NCI-H1092 (cell line): ENCODE measurements at regions not wholly inside any gene's neighbourhood (a gene's known extent, or its start where the extent isn't known, plus 50 kb on each side); places are given as distances from the start of the nearest gene placed in this dataset.
"Not testable (repeated sequence)": the region's sequence is repeated elsewhere in the genome, so short reads cannot be mapped to it uniquely, and the experiment has no call there.

Experiments used
- DNase-seq: peaks from one replicate; lab custom pipeline; 2025; lab: John Stamatoyannopoulos, UW

DNA sequence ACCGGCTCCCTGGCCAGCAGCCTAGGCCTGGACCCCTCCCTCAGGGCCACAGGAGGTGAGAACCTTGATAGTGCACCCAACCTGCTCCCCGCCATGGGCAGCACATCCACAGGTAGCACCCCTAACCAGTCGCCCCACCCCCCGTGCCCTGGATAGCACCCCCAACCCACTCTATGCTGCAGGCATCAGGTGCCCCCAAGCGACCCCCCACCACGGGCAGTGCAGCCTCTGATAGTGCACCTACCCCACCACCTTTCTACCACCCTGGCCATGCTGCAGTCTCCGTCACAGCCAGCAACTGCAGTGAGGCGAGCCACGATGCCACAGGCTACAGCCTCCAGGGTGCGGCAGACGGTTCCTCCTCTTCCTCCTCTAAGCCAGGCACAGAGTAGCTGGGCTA, 55.6 kb downstream of the SOWAHC start:
- no peak for DNase-seq

DNA sequence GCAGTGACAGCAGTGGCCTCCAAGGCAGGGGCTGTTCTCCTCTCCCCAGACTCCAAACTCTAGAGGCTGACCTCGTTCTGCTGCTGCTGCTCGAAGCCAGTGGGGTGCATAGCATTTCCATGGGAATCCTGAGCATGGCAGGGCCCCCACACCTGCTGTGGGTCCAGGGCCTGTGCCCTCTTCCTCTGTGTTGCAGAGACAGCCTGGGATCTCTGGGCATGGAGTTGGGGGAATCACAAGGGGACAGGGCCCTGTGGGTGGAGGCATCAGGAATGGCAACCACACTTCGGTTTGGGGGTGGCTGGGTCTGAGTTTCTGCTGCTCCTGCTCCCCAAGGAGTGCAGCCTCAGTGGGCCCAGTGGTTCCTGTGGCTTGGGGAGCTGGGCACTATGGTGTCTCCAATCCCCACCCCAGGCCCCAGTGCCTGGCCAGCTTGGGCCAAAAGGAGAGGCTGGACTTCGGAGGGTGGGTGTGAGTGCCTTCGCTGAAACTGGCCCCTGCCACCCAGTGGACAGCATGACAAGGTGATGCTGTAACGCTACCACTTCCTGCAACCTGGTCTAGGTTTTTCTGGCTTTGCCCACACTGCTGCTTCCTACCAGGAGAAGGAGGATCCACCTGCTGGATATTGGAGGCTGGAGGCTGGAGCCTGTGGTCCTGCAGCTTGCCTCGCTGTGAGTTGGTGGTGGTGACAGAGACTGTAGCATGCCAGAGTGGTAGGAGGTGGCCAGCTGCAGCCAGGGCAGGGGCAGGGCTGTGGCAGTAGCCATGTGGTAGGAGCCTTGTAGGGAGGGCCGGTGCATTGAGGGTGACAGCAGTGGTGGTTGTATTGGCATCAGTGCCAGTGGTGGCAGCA, 56.6 kb downstream of the SOWAHC start:
- DNase-seq: no peak

DNA sequence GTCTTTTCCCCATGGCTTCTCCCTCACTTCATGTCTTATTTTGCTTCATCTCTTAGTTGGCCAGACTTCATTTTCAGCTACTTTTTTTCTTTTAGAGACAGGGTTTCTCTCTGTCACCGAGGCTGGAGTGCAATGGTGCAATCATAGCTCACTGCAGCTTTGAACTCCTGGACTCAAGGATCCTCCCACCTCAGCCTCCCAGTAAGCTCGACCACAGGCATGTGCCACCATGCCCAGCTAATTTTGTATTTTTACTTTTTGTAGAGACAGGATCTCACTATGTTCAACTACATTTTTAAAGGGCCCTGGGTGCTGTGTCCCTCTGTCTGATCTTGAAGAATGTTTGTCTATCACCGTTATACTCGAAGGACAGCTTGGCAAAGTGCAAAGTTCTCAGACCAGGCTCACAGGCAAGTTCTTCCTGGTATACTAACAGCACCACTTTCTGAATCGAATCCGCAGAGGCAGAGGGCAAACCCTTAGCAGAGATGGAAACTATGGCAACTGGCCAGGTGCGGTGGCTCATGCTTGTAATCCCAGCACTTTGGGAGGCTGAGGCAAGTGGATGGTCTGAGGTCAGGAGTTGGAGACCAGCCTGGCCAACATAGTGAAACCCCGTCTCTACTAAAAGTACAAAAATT, 60.9 kb downstream of the SOWAHC start:
- DNase-seq: no peak

DNA sequence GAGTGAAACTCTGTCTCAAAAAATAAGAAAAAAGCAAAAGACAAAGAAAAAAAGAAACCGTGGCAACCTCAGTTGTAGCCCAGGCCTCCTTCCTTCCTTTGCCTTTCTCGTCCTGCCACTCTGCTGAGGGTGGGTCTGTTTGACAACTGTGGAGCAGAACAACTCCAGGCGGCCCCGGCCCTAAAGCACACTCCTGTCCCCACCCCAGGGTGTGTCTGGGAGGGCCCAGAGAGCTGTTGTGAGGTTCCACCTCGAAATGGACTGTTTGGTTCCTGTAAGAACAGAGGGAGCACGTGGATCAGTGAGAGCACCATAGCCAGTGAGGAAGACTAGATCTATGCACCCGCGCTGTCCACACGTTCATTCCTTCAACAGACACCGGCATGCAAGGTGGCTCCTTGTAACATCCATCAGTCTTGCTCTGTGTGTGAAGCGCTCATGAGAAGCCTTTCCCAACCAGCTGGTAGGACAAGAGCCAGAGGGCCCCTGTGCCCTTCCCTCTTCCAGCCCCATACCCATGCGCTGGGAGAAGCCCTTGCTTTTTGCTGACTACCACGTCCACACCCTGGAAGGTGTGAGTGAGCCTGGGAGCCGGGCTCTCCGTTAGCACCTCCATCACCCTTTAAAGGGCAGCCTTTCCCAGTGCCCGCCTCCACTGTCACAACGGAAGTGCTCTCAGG, 61.6 kb downstream of the SOWAHC start:
- DNase-seq: no peak

DNA sequence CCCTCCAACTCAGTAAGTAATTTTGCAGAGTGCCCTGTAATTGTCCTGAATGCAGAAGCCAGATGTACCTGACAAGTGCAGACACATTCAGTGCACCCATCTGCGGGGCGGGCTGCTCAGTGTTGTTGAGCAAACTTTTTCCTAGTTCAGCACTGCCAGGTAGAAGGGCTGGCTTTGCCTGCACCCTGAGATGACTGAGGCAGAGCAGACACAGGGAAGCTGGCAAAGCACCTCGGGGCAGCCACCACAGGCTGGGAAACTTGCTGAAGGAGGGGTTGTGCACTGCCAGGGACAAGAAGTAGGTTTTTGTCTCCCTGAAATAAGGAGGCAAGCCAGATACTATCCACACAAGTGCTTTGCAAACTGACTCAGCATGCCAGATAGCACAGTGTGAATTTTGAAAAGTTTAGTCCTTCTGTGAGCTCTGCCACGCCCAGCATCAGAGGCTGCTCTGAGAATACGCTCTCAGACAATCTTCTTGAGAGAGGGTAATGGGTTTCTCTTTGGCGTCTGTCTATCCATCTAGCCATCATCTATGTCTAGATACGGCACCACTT, 62.3 kb downstream of the SOWAHC start:
- DNase-seq: no peak

DNA sequence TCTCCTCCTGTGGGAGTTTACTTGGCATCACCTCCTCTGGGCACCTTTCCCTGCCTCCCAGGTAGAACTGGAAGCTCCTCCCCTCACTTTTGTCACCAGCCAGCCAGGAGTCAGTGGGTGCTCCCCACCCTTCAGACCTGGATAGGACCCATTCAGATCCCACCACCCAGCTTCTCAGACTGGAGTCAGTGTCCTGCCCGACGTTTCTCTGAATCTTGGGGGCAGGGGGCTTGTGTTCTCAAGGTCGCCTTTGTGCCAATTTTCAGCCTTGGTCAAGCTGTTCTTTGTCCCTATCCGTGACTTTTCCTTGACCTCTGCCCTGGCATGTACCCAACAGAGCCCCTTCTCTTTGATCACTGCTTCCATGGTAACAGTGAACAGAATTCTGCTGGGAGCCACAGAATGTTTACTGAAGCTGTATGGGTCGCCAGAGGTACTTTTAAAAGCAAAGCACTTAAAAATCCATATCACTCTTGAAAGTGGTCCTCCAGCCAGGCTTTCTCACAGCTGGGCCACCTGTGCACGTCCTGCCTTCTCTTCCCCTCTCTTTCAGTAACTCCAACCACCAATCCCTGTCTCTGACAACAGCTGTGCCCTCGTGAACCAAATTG, 63.1 kb downstream of the SOWAHC start:
- peak; percentile 52 for DNase-seq

DNA sequence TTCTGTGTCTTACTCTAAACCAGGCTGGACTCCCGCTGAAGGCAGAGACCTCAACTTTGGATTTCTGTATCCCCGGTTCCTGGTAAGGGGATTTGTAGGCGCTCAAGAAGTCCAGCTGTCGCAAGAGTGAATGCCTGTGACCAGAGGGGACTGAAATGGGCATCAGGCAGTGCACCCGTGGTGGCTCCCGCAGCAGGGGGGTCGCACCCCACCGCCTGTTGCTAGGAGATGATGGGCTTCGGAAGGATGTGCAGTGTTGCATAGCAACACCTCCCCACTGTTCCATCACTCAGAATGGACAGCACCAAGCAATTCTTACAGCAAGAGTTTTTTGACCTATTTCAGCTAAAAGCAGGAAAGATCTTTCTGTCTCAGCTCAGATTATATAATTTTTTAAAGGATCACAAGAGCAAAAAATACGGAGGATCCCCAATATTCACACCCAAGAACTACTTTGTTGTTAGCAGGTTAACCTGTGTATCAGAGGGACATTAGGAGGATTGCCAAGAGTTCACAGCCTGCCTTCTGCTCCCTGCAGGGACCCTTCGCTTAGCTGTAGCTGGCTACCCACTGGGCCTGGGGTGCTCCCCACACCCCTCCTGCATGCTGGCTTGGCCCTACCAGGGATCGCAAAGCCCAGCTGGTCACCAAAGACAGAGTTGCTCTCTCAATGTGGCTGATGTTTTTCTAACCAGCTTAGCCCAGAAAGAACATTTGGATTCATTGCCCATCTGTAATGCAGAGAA, 63.8 kb downstream of the SOWAHC start:
- peak; percentile 35 for DNase-seq

DNA sequence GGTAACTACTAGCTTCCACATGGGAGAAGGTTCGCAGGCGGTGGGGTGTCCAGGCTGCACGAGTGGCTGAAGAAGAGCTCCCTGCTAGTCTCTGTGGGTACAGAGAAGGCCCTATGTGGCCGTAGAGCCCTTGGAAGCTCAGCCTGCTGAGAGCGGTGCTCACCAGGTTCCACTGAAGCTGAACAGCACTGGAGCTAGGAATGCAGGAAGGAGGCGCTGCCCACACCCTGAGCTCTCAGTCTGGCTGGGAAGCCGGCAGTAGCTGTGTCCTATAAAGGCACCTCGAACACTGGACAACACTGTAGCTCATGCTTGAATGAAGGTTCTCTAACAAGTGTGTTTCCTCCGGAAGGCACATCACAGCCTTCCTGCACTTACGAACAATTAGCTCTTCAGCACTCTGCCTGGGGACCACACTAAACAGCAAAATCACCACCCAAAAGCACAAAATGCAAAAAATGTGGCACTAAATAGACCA, 64.6 kb downstream of the SOWAHC start:
- DNase-seq: not testable (repeated sequence)

DNA sequence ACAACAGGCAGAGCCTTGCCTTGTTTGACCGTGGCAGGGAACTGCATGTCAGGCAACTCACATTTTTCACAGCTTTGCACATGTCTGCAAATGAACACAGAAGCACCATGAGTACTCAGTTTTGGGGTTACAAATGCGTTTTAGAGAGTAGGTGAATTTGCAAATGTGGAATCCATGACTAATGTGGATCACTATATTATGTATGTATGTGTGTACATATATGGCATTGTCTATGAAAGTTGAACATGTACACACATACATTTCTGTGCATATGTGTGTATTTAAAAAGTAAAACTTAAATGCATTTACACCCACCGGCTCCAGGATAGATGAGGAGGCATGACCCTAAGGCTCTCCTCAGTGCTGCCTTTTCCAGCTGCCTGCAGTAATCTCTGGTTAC, 65.1 kb downstream of the SOWAHC start:
- DNase-seq: no peak

DNA sequence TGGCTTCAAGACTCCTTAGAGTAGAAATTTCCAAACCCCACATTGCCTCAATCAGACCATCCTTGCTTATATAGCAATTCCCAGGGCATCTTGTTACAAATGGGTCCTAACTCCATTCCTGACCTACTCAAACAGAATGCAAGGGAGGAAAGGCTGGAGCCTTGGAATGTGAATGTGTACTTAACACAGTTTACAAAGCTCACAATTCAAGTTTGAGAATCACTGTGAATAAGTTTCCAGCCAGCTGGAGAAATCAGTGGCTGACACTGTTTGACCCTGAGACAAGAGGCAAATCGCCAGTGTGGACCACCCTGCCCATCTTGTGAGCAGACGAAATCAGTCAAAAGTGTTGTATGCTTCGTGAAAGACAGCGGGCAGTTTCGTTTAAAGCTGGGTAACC, 65.5 kb downstream of the SOWAHC start:
- DNase-seq: no peak

DNA sequence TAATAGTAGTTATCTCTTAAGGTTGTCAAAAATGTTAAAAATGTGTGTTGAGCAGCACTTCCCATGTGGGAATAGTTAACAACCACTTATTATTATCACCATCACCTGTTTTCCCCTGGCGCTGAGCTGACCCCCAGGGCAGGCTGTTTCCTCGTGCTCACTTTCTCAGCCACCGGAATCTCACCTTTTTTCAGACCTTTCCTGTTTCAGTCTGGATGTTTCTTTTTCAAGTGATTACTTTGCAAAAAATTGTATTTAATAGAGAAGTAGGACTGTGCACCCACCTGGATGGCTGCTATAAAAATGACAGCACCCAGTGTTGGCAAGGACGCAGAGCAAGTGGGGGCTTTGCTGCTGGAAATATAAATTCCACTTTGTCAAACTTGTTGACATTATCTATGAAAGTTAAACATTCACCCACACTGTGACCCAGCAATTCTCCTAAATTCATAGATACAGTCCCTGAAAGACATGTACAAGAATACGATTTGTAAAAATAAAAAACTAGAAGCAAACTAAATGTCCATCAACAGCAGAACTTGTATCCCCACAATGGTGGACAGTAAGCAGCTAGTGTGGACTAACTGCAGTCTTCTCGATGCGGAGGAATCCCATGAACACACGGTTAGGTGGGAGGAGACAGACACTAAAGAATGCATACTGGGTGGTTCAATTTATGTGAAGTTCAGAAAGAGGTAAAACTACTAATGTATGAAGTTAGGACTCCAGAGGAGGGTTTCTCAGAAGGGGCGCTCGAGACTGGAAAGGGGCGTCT, 66.5 kb downstream of the SOWAHC start:
- no peak for DNase-seq

DNA sequence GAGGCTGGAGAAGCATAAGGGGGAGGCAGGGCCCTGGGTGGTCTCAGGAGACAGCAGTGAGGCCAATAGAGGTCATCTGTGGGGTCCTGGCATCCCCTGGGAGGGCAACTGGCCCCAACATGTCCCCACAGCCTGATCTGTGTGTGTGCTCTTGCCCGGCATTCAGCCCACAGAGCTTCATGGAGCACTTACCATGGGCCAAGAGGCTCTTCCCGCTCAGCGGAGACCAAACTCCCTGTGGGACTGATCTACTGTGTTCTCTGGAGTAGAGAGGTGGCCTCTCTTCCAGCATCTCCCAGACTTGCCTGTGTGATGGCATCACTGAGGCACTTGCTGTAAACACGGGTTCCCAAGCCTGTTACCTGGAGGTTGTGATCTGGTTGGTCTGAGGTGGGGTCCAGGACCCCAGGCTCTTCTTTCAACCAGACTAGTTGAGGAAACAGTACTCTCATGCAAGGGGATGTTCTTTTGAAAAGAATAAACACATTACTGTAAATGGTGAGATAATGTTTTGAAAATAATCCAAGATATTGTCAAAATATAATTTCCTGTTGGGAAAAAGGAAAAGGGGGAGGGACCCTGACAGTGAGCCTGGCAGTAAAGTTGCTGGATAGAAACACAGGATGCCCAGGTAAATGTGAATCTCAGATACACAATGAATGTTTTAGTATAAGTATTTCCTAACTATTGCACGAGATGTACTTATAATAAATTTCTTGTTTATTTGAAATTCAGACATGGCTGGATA, 67.6 kb downstream of the SOWAHC start:
- no peak for DNase-seq

DNA sequence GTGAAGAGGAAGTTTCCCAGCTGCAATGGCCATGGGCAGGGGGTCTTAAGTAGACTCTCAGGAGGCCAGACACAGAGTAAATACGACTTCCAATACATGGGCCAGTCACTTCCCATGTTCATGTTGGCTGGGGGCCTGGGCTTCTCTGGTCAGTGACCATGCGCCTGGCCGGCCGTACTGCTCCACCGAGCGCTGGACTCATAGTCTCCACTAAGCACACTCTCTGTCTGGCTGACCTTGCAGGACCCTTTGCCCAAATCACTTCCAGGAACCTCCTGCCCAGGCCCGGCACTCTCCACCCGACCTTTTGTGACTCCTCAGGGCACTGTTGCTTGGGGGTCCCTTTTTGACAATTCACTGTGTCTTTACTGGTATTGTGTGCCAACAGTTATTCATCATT, 69.3 kb downstream of the SOWAHC start:
- DNase-seq: no peak

DNA sequence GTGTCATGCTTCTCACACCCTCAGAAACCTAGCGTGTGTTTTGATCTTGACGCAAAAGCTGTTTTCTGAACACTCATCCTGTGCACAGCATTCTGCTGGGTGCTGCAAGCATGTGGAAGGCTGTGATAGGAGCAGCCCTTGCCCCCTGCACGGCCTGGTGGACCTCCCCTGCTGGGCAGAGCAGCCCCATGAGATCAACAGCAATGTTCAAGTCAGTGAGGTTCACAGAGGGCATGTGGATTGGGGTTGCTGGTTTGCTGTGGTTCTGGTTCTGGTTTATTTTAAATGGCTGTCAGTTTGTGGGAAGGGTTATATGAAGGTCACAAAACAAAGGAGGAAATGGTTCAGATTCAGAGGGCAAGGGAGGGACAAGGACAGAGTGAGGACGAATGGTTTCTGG, 71.3 kb downstream of the SOWAHC start:
- no peak for DNase-seq

DNA sequence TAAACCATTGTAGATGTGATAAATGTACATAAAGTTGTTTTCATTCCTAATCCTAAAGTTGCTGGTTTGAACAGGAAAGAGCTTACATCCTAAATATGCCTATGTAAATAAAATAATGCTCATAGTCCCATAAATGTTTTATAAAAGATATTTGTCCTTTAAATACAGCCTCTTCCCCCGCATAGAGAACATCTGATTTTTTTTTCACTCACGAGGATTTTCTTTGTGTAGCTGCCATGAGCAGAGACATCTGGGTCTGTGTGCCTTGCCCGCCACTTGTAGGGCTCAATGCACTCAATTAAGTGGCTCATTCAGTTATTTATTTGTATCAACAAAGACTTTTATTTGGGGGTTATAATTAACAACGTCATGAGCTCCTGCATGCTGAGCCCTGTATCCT, 72.8 kb downstream of the SOWAHC start:
- no peak for DNase-seq

DNA sequence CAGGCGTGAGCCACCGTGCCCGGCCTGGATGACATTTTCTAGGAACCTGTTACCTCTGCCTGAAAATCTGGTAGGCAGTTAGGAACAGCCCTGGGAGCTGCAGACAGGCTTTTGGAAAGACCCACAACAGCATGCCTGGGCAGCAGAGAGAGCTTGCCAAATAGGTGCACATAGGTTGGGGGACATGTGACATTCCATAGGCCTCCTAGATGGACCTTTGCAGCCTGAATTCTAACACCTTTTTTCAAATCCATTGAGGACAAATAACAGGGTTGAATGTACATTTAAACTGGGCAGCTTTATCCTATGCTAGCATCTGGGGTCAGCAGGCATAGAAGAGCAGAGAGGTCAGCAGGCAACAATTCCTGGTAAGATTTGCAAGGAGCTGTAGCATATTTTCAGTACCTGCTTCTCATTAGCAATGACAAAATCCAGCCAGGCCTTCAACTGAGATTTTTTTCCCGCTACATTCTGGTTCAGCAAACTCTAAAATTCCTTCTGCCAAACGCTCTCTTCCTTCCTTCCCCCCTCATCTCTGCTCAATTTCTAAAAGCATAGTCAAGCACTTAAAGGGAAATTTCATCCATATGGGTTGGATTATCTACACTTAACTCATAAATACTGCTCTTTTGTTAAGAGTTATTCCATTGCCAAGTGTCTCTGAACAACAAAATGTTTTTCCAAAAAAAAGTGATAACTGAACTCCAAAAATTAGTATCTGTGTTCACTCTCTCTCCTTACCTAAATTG, 75.2 kb downstream of the SOWAHC start:
- no peak for DNase-seq

DNA sequence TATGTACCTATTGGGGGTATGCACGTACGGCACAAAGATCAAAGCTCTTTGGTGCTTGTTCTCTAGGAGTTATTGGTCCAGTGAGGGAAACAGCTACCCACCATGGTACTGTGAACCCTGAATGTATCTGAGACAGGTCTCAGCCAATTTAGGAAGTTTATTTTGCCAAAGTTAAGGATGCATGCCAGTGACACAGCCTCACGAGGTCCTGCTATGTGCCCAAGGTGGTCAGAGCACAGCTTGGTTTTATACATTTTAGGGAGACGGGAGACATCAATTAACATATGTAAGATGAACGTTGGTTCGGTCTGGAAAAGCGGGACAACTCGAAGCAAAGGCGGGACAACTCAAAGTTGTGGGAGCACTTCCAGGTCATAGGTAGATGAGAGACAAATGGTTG, 75.8 kb downstream of the SOWAHC start:
- no peak for DNase-seq

DNA sequence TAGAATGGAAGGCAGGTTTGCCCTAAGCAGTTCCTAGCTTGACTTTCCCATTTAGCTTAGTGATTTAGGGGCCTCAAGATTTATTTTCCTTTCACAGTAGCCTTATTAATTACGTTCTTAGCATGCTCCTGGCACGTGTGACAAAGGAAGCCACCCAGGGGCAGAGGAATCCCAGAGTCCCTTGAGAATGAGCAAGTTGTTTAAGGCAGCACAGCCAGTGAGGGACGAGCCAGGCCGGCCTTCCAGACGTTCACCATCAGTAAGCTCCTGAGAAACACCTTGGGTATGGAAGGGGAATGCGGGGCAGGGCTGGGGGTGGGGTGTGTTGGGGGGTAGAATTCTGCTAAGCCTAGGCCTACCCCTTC, 76.3 kb downstream of the SOWAHC start:
- DNase-seq: no peak

DNA sequence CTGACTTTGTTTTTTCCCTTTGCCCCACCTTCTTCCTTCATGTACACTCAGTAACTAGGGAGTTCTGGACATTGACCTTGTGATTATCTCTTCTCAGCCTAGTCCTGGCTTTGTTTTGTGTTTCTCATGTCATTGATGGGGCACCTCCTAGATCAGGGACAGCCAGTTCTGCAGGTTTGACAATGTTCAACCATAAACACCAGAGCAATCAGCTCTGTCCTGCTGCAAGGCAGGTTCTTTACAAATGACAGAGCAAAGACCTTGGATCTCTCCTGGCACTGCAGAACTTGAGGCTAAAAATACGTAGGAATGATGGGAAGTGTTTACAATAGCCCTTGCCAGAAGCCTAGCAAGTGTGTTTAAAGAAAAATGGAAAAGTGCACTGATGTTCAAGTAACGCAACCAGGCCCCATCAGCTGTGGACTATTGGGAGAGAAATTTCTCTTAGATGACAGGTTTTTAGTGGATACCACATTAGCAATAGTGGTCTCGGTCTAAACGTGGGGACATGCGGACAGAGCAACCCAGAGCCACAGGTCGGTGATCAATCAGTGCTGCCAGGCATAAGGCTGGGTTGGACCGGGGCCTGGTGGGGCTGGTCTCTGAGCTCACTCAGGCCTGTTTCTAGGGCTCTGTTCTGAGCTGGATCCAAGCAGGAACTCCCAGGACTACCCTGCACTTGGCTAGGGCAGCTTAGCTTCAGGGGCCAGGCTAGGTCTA, 76.8 kb downstream of the SOWAHC start:
- no peak for DNase-seq
